CD4-positive, alpha-beta T cell treated with Interleukin-21 for 1 hour (primary cell): ENCODE measurements at regions not wholly inside any gene's neighbourhood (a gene's known extent, or its start where the extent isn't known, plus 50 kb on each side); places are given as distances from the start of the nearest gene placed in this dataset.

Source experiments
- DNase-seq: peaks from one replicate; pipeline ENCODE4 v3.0.0-alpha.2; 2020

- no peak for DNase-seq
These were observed 187.7 kb upstream of the RGMB start for GRCh38 chr5:98585661-98586310.

- DNase-seq: no peak
These were observed 186.9 kb upstream of the RGMB start for GRCh38 chr5:98586581-98586980.

- DNase-seq: no peak
These were observed 186.3 kb upstream of the RGMB start for GRCh38 chr5:98587166-98587565.

GRCh38 chr5:98588215-98588614, 185.2 kb upstream of the RGMB start:
- DNase-seq: no peak

GRCh38 chr5:98593418-98593817, 180.0 kb upstream of the RGMB start:
- DNase-seq: no peak

GRCh38 chr5:98594098-98594497, 179.4 kb upstream of the RGMB start:
- DNase-seq: no peak

- DNase-seq: no peak
These were observed 174.4 kb upstream of the RGMB start for GRCh38 chr5:98599016-98599415.

GRCh38 chr5:98602534-98603112, 170.8 kb upstream of the RGMB start:
- no peak for DNase-seq

GRCh38 chr5:98603456-98603855, 170.0 kb upstream of the RGMB start:
- DNase-seq: no peak

- DNase-seq: no peak
These were observed 169.2 kb upstream of the RGMB start for GRCh38 chr5:98604301-98604700.

- DNase-seq: no peak
These were observed 168.6 kb upstream of the RGMB start for GRCh38 chr5:98604721-98605425.

GRCh38 chr5:98605426-98605825, 168.0 kb upstream of the RGMB start:
- no peak for DNase-seq

- DNase-seq: no peak
These were observed 166.5 kb upstream of the RGMB start for GRCh38 chr5:98606961-98607360.

- DNase-seq: no peak
These were observed 165.4 kb upstream of the RGMB start for GRCh38 chr5:98608052-98608451.

- no peak for DNase-seq
These were observed 159.1 kb upstream of the RGMB start for GRCh38 chr5:98614341-98614740.

- DNase-seq: no peak
These were observed 151.6 kb upstream of the RGMB start for GRCh38 chr5:98621821-98622220.

GRCh38 chr5:98624145-98624880, 149.2 kb upstream of the RGMB start:
- no peak for DNase-seq

GRCh38 chr5:98627121-98627520, 146.3 kb upstream of the RGMB start:
- no peak for DNase-seq

- no peak for DNase-seq
These were observed 142.8 kb upstream of the RGMB start for GRCh38 chr5:98630621-98631020.

GRCh38 chr5:98631311-98632054, 142.0 kb upstream of the RGMB start:
- DNase-seq: no peak

- DNase-seq: no peak
These were observed 137.8 kb upstream of the RGMB start for GRCh38 chr5:98635656-98636055.

- no peak for DNase-seq
These were observed 136.3 kb upstream of the RGMB start for GRCh38 chr5:98637116-98637515.

GRCh38 chr5:98637557-98637956, 135.9 kb upstream of the RGMB start:
- no peak for DNase-seq
